ENCODE measurements at regions not wholly inside any gene's neighbourhood (a gene's known extent, or its start where the extent isn't known, plus 50 kb on each side); places are given as distances from the start of the nearest gene placed in this dataset.

DNA sequence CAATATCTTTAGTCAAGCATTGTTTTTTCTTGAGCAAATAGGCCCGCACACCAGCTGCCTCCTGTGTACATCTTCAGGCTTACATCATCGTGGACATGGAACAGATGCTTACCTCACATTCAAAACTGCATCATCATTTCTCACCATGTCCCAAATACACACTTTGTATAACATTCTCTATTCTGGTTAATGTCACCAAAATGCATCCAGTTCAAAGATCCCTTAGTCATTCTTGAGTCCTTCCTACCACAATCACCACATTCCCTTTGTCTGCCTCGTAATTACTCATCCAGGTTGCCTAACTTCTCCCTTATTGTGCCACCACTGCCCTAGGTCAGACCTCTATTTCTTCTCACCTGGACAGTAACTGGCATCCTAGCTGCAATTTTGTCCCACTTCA, 373.7 kb upstream of the GALNT5 start:
- TF ChIP-seq, protein P1, sequence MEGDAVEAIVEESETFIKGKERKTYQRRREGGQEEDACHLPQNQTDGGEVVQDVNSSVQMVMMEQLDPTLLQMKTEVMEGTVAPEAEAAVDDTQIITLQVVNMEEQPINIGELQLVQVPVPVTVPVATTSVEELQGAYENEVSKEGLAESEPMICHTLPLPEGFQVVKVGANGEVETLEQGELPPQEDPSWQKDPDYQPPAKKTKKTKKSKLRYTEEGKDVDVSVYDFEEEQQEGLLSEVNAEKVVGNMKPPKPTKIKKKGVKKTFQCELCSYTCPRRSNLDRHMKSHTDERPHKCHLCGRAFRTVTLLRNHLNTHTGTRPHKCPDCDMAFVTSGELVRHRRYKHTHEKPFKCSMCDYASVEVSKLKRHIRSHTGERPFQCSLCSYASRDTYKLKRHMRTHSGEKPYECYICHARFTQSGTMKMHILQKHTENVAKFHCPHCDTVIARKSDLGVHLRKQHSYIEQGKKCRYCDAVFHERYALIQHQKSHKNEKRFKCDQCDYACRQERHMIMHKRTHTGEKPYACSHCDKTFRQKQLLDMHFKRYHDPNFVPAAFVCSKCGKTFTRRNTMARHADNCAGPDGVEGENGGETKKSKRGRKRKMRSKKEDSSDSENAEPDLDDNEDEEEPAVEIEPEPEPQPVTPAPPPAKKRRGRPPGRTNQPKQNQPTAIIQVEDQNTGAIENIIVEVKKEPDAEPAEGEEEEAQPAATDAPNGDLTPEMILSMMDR (IDR thresholded peaks at IDR 0.05; ENCODE audit: low read depth, low read length), result no peak
- peak in 1 of 2 donors; percentile 87 for DNase-seq (ENCODE audit: low read depth in 2 of 2)
- H3K4me3 ChIP-seq (replicated peaks in 1 of 2; ENCODE audit: low read depth in 2 of 2, low read length in 2 of 2), result no peak overlapping the region

DNA sequence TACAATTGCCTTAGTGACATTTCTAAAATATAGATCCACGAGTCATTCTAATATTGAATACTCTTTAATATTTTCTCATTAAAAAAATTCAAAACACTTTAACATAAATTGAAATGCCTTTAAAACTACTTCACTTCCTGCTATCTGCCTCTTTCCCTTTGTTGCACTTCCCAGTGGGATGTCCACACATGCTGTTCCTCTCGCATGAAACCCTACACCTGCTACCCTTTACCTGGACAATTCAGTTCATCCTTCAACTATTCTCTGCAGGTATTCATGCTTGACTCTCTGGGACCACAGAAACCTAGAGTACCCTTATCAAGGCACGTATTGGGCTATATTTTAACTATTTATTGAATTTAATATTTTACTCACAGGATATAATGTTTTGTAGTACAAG, 373.3 kb upstream of the GALNT5 start:
- no peak for DNase-seq (ENCODE audit: low read depth in 2 of 2)
- TF ChIP-seq, protein P1 (IDR thresholded peaks at IDR 0.05; ENCODE audit: low read depth, low read length), result no peak
- no peak overlapping the region for H3K4me3 ChIP-seq (replicated peaks in 1 of 2; ENCODE audit: low read depth in 2 of 2, low read length in 2 of 2)

DNA sequence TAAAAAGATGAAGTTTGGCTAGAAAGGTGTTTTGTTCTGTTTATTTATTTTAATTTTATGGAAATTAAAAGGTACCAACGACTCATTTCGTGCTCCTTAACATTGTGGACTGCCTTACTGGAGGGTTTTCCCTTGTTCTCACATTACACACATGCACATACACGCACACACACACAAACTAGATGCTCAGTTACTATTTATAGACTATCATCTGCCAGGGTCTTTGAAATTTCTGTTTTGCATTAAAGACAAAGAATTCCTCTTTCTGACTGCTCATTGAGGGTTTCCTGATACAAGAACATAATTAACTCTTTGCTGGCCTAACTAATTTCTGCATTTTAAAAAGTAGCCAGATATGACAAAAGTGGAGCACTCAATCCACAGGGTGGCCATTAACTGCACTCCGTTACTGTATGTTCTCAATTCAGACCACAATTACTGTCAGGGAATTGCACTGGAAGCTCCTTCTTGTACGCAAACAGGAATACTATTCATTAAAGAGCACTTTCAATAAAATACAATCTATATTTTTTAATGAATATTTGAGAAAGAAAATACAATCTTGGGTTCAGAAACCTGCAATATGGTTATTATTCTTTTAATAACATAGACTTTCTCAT, 366.9 kb upstream of the GALNT5 start:
- TF ChIP-seq, protein P1 (IDR thresholded peaks at IDR 0.05; ENCODE audit: low read depth, low read length), result no peak
- H3K4me3 ChIP-seq (replicated peaks in 1 of 2; ENCODE audit: low read depth in 2 of 2, low read length in 2 of 2), result no peak overlapping the region
- no peak for DNase-seq (ENCODE audit: low read depth in 2 of 2)

DNA sequence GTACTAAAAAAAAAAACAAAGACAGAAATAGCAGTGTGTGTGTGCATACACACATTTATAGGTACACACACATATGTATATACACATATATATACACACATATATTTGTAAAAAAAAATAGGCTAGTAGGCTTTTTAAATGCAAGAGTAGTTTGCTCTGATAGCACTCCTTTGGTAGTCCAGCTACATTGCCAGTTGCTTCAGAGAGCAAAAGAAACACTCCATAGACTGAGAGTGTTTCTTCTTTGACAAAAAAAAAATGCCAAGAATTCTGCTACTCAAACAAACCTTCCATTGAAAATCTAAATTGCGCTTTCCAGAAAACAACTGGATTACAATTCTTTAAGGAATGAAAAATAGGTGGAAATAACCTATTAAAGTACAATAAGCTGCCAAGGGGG, 365.9 kb upstream of the GALNT5 start:
- TF ChIP-seq, protein P1 (IDR thresholded peaks at IDR 0.05; ENCODE audit: low read depth, low read length), result no peak
- DNase-seq (ENCODE audit: low read depth in 2 of 2), result no peak

DNA sequence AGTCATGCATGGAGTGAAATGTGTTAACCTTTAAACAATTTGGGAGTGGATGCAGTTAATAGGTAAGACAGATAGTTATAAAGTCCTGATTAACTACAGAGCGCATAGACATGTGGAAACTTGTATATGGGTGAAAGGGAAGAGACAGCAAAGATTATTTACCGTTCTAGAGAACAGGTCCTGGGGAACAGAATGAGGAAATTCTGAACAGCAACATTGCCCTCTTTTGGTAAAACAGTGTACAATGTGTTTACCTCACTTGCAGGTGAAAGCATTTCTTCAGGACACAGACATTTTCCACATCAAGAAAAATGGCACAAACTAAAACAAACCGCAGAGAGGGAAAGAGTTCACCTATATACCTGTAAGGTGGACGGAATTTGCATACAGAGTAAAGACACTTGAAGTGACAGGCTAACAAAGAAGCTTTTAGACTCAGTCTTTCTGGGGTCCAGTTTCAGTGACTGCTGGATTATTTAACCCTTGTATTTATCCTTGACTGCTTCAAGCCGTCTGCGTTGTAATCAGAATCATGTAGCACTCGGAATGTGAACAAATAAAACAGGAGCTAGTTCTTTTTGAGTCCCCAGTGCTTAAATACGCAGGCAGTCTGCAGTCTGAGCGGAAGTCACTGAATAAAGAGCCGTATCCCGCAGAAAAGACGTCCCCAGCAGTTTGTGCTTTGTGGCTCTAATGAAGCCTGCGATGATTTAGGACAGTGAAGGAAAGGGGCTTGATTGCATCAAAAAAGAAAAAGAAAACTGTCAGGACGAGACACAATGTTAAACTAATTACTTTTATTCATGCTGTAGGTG, 364.8 kb upstream of the GALNT5 start:
- peak overlapping the region; percentile 26 to 33 for H3K4me3 ChIP-seq (replicated peaks in 1 of 2; ENCODE audit: low read depth in 2 of 2, low read length in 2 of 2)
- DNase-seq (ENCODE audit: low read depth in 2 of 2), result peak; percentile 64 to 72
- TF ChIP-seq, protein P1 (IDR thresholded peaks at IDR 0.05; ENCODE audit: low read depth, low read length), result peak; percentile 44

More for the DNA sequence above, 365.9 kb upstream of the GALNT5 start:
- H3K4me3 ChIP-seq (replicated peaks in 1 of 2; ENCODE audit: low read depth in 2 of 2, low read length in 2 of 2), result no peak overlapping the region

DNA sequence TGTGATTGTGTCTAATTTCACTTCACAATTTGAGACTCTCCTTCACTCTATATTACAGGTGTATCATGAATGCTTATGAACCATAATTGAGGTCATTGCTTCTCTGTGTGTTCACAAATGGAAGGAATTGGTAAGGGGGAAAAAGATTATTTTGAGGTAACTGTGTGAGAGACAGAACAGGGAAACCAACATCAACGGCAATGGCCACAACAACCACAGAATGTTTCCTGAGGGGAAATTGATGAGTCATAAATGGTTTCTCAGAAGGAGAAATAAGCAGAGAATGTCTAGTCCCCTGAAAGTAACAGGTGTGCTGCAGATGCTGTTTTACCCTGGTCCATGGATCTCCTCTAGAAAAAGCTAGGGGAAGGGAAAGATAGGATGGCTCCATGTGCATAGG, 361.2 kb upstream of the GALNT5 start:
- peak in 1 of 2 donors; percentile 33 for DNase-seq (ENCODE audit: low read depth in 2 of 2)

More for the DNA sequence above, 361.2 kb upstream of the GALNT5 start:
- TF ChIP-seq, protein P1 (IDR thresholded peaks at IDR 0.05; ENCODE audit: low read depth, low read length), result no peak
- no peak overlapping the region for H3K4me3 ChIP-seq (replicated peaks in 1 of 2; ENCODE audit: low read depth in 2 of 2, low read length in 2 of 2)
